HG03354 (cell line): ENCODE measurements at regions not wholly inside any gene's neighbourhood (a gene's known extent, or its start where the extent isn't known, plus 50 kb on each side); places are given as distances from the start of the nearest gene placed in this dataset.
"Not testable (repeated sequence)": the region's sequence is repeated elsewhere in the genome, so short reads cannot be mapped to it uniquely, and the experiment has no call there.

Experiments
- ATAC-seq: cut with Tn5 transposase; IDR thresholded peaks from one replicate; pipeline ENCODE4 v1.9.1; 2021; ENCODE audit warnings: mild to moderate bottlenecking; ENCODE audit not compliant: unreplicated experiment, poor library complexity, severe bottlenecking

GRCh38 chr7:109782806-109783205 is 1213.1 kb downstream of the DNAJB9 start:
- no peak for ATAC-seq

- no peak for ATAC-seq
Measured at GRCh38 chr7:109806548-109806947, 1236.9 kb downstream of the DNAJB9 start.

- ATAC-seq: no peak
Measured at GRCh38 chr7:109821156-109821555, 1251.5 kb downstream of the DNAJB9 start.

GRCh38 chr7:109834851-109835250 is 1256.1 kb upstream of the LRRN3 start:
- no peak for ATAC-seq

GRCh38 chr7:109835577-109835976 is 1255.3 kb upstream of the LRRN3 start:
- ATAC-seq: no peak

- no peak for ATAC-seq
Measured at GRCh38 chr7:109836016-109836415, 1254.9 kb upstream of the LRRN3 start.

- ATAC-seq: no peak
Measured at GRCh38 chr7:109842386-109842785, 1248.5 kb upstream of the LRRN3 start.

- ATAC-seq: no peak
Measured at GRCh38 chr7:109844362-109844761, 1246.6 kb upstream of the LRRN3 start.

GRCh38 chr7:109864230-109864629 is 1226.7 kb upstream of the LRRN3 start:
- no peak for ATAC-seq

GRCh38 chr7:109868215-109868860 is 1222.6 kb upstream of the LRRN3 start:
- no peak for ATAC-seq

GRCh38 chr7:109873296-109873695 is 1217.6 kb upstream of the LRRN3 start:
- ATAC-seq: no peak

- ATAC-seq: no peak
Measured at GRCh38 chr7:109879287-109879828, 1211.6 kb upstream of the LRRN3 start.

GRCh38 chr7:109890622-109891021 is 1200.3 kb upstream of the LRRN3 start:
- ATAC-seq: no peak

- ATAC-seq: no peak
Measured at GRCh38 chr7:109893231-109893630, 1197.7 kb upstream of the LRRN3 start.

- ATAC-seq: no peak
Measured at GRCh38 chr7:109895536-109895935, 1195.4 kb upstream of the LRRN3 start.

- ATAC-seq: no peak
Measured at GRCh38 chr7:109901926-109902325, 1189.0 kb upstream of the LRRN3 start.

- not testable (repeated sequence) for ATAC-seq
Measured at GRCh38 chr7:109905368-109906065, 1185.4 kb upstream of the LRRN3 start.

- no peak for ATAC-seq
Measured at GRCh38 chr7:109915670-109916069, 1175.3 kb upstream of the LRRN3 start.

- no peak for ATAC-seq
Measured at GRCh38 chr7:109926738-109927137, 1164.2 kb upstream of the LRRN3 start.

GRCh38 chr7:109930049-109930448 is 1160.9 kb upstream of the LRRN3 start:
- ATAC-seq: no peak

GRCh38 chr7:109939207-109939606 is 1151.7 kb upstream of the LRRN3 start:
- no peak for ATAC-seq
